ENCODE measurements at regions not wholly inside any gene's neighbourhood (a gene's known extent, or its start where the extent isn't known, plus 50 kb on each side); places are given as distances from the start of the nearest gene placed in this dataset.

- no peak for FAIRE-seq
- CTCF ChIA-PET: interaction anchor here (0.9 kb wide), 1 partner anchor 49 kb away, joined by 3 read pairs; no protein-coding TSS in a partner anchor
These were observed 593.6 kb downstream of the ZIC1 start for GRCh38 chr3:148002705-148003205.

GRCh38 chr3:148004331-148004730, 595.2 kb downstream of the ZIC1 start:
- WGBS (ENCODE audit: insufficient coverage, insufficient replicate concordance, low lambda C conversion rate, missing lambda C conversion rate): 42% methylated on average over 3 of the region's 3 CpGs
- TF ChIP-seq MEF2B (IDR thresholded peaks at IDR 0.05; ENCODE audit: partially characterized antibody, poor library complexity, severe bottlenecking) (no peak), SPI1 (IDR thresholded peaks at IDR 0.05; ENCODE audit: borderline replicate concordance, insufficient read depth, low read depth, low read length) (no peak), ESRRA (IDR thresholded peaks at IDR 0.05; ENCODE audit: low read length) (no peak), NR2C1 (IDR thresholded peaks at IDR 0.05) (no peak), SKIL (IDR thresholded peaks at IDR 0.05; ENCODE audit: low read depth, poor library complexity, severe bottlenecking) (no peak), RFX5 (IDR thresholded peaks at IDR 0.05; ENCODE audit: low read depth, low read length) (no peak), TAF1 (IDR thresholded peaks at IDR 0.05; ENCODE audit: borderline replicate concordance, low read depth, low read length) (no peak), IRF3 (IDR thresholded peaks at IDR 0.05) (no peak)

More at GRCh38 chr3:148002705-148003205, 593.6 kb downstream of the ZIC1 start:
- BruUV-seq (replicated peaks): no TSS peak
- Histone ChIP-seq H3K9ac (ENCODE audit: control insufficient read depth, insufficient read depth, low read length) (no peak overlapping the region), H3K4me1 (ENCODE audit: control insufficient read depth, insufficient read depth, low read length) (no peaks in the 10 kb centered on the region), H4K20me1 (ENCODE audit: control insufficient read depth, insufficient read depth) (no peaks in the 10 kb centered on the region), H2AFZ (ENCODE audit: control insufficient read depth, low read depth, low read length) (no peak overlapping the region), H3K36me3 (ENCODE audit: control insufficient read depth in 2 of 2, insufficient read depth in 2 of 2, low read length in 1 of 2) (no peaks in the 10 kb centered on the region), H3K79me2 (ENCODE audit: control insufficient read depth, insufficient read depth, low read length) (no peaks in the 10 kb centered on the region), H3K27ac (ENCODE audit: control insufficient read depth, insufficient read depth) (no peak overlapping the region), H3K27me3 (replicated peaks in 1 of 2; ENCODE audit: control insufficient read depth in 2 of 2, insufficient read depth in 2 of 2, low read length in 1 of 2) (no peaks in the 10 kb centered on the region), H3K9me3 (replicated peaks; ENCODE audit: control insufficient read depth, insufficient read depth, low read length) (no peaks in the 10 kb centered on the region), H3K4me3 (no peak overlapping the region), H3K4me2 (ENCODE audit: control insufficient read depth, insufficient read depth) (no peak overlapping the region)
- no peak for ATAC-seq
- no peak for DNase-seq (ENCODE audit: low read depth, low spot score)
- intact Hi-C loops (cut with micrococcal nuclease; ENCODE audit: unreplicated experiment): no loop called here
- ChIA-PET POLR2A (no interaction called here), SMC1A (ENCODE audit: uncharacterized antibody, unreplicated experiment) (no interaction called here), RAD21 (ENCODE audit: unreplicated experiment) (no interaction called here)
- 20% methylated on average over 4 of the region's 4 CpGs for WGBS (ENCODE audit: insufficient coverage, insufficient replicate concordance, low lambda C conversion rate, missing lambda C conversion rate)
- in situ Hi-C loops (cut with MboI): no loop called here
- no peak for TF ChIP-seq EGR1 (IDR thresholded peaks at IDR 0.05; ENCODE audit: borderline replicate concordance in 1 of 2, low read depth in 2 of 2, low read length in 2 of 2)
- no peak for TF ChIP-seq E2F4 (IDR thresholded peaks at IDR 0.05; ENCODE audit: low read depth, low read length)
- no peak for TF ChIP-seq ZSCAN29 (IDR thresholded peaks at IDR 0.05)
- no peak for TF ChIP-seq EZH2 (IDR thresholded peaks at IDR 0.05; ENCODE audit: borderline replicate concordance, control insufficient read depth, low read depth, low read length)
- TF ChIP-seq MYB (IDR thresholded peaks at IDR 0.05; ENCODE audit: borderline replicate concordance, low read depth, low read length): no peak
- no peak for TF ChIP-seq RCOR1 (conservative IDR thresholded peaks at IDR 0.05; ENCODE audit: low read depth, low read length)

More at GRCh38 chr3:148004331-148004730, 595.2 kb downstream of the ZIC1 start:
- Histone ChIP-seq H3K27ac (ENCODE audit: control insufficient read depth, insufficient read depth) (no peak overlapping the region), H3K36me3 (ENCODE audit: control insufficient read depth in 2 of 2, insufficient read depth in 2 of 2, low read length in 1 of 2) (no peaks in the 10 kb centered on the region), H3K4me1 (ENCODE audit: control insufficient read depth, insufficient read depth, low read length) (no peaks in the 10 kb centered on the region), H3K9me3 (replicated peaks; ENCODE audit: control insufficient read depth, insufficient read depth, low read length) (no peaks in the 10 kb centered on the region), H3K4me2 (ENCODE audit: control insufficient read depth, insufficient read depth) (no peak overlapping the region), H3K79me2 (ENCODE audit: control insufficient read depth, insufficient read depth, low read length) (no peaks in the 10 kb centered on the region), H3K4me3 (no peak overlapping the region), H2AFZ (ENCODE audit: control insufficient read depth, low read depth, low read length) (no peak overlapping the region), H3K9ac (ENCODE audit: control insufficient read depth, insufficient read depth, low read length) (no peak overlapping the region), H4K20me1 (ENCODE audit: control insufficient read depth, insufficient read depth) (no peaks in the 10 kb centered on the region), H3K27me3 (replicated peaks in 1 of 2; ENCODE audit: control insufficient read depth in 2 of 2, insufficient read depth in 2 of 2, low read length in 1 of 2) (no peaks in the 10 kb centered on the region)
- ChIA-PET POLR2A (no interaction called here), SMC1A (ENCODE audit: uncharacterized antibody, unreplicated experiment) (interaction anchor here (1.2 kb wide), 1 partner anchor 8 kb away, joined by 3 read pairs; no protein-coding TSS in a partner anchor), RAD21 (ENCODE audit: unreplicated experiment) (no interaction called here), CTCF (no interaction called here)
- no TSS peak for BruUV-seq (replicated peaks)
- intact Hi-C loops (cut with micrococcal nuclease; ENCODE audit: unreplicated experiment): no loop called here
- FAIRE-seq (no peak), DNase-seq (ENCODE audit: low read depth, low spot score) (no peak), ATAC-seq (no peak)
- in situ Hi-C loops (cut with MboI): no loop called here
